Middle frontal gyrus (tissue), 1 donor: ENCODE measurements at regions not wholly inside any gene's neighbourhood (a gene's known extent, or its start where the extent isn't known, plus 50 kb on each side); places are given as distances from the start of the nearest gene placed in this dataset.

Experiments used
- DNase-seq: peaks from one replicate; pipeline ENCODE4 v3.0.0-alpha.2; 2015; ENCODE audit warnings: low spot score; ENCODE audit errors: extremely low spot score

DNA sequence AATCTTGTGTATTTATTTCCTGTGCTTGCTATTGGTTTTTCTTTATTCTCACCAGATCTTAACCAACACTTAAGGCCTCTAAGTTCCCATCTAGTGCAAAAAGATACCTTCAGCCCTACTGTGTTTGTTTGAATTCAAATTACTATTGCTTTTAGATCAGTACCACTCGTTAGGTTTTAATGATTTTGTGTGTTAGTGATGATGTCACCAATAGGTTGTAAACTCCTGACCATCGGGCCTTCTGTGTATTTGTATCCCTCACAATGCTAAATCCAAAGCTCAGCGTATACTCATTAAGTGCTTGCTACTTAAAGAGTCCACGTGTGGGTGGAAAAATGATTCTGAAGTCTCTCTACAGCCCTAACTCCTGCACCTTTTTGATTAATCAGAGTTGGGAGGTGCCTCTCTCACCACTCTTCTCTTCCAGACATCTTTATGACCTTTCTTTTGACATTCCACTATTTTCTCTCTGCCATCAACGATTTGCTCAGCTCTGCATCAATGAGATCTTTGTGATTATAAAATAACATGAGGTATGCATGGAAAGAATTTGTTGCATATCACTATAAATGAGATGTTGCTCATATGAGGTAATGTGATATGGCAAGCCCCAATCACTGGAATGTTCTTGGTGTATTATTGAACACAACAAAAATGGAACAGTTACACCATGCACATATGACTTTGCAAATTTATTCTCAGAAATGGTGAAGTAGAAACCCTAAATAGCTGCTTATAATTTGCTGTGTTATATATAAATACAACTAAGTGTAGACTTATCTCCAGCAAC, 55.1 kb upstream of the LAMA2 start:
- no peak for DNase-seq

DNA sequence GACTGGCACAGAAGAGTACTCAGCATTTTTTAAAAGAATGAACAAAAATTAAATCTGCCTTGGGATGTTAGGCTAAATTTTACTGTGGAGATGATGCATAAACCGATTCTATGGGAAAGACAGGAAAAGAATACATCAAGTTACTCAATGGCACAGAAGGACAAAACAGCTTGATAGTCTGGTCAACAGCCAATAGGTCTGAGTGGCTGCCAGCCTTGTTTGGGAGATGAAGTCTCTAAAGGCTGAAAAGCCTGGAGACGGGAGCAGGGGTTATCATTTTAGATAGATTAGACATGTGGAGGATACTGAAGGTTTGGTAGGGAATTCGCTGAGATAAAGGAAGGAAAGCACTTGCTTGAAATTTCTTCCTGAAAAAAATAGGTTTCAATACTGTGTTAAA, 56.3 kb upstream of the LAMA2 start:
- DNase-seq, result no peak

DNA sequence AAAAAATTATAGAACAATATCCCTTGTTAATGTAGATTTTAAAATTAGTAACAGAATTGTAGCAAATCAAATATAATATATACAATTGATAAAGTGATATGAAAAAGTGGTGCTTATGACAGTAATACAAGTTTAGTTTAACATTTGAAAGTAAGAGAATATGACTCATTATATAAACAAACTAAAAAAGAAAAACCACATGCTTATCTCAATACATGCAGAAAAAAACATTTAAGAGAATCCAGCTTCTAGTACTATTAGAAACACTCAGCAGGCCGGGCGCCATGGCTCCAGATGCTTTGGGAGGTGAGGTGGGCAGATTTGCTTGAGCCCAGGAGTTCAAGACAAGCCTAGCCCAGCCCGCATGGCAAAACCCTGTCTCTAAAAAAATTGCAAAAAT, 60.7 kb upstream of the LAMA2 start:
- no peak for DNase-seq

DNA sequence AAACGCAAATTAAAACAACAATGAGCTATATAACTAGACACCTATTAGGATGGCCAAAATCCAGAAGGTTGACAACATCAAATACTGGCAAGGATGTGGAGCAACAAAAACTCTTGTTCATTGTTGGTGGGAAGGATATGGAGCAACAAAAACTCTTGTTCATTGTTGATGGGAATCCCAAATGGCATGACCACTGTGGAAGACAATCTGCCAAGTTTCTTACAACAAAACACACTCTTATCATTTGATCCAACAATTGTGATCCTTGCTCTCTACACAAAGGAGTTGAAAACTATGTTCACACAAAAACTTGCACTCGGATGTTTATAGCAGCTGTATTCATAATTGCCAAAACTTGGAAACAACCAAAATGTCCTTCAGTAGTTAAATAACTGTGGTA, 61.8 kb upstream of the LAMA2 start:
- DNase-seq, result no peak

DNA sequence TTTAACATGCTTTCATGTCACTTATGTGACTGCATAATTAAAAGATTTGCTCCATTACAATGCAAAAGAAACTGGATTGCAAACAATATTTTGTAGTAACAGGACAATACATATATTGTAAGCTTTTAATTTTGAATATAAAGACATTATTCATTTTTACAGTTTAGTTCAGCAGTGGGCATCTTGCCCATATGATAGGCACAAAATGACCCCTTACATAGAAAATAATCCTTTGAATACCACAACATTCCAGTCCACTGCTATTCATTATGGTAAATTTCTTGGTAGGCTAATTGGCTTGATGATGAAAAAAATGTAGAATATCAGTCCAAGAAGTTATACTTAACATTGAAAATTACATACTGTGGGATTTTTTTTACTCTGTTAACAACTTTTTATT, 74.1 kb upstream of the LAMA2 start:
- DNase-seq, result no peak

DNA sequence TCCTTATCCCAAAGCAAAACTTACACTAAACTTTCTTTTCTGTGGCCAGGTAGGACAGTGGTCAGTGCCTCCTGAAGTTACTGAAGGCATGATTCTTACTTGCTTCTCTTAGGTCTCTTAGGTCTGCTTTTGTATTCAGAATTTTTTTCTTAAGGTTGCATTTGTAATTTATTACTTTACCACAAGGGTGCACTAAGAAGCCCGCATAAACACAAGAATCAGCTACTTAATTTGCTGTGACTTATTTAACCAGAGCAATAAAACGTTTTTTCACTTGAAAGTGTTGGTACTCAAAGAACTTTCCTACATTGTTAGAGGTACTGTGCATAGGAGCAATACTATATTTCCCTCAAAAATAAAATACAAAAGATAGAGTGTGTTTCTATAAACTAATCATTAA, 75.4 kb upstream of the LAMA2 start:
- no peak for DNase-seq

DNA sequence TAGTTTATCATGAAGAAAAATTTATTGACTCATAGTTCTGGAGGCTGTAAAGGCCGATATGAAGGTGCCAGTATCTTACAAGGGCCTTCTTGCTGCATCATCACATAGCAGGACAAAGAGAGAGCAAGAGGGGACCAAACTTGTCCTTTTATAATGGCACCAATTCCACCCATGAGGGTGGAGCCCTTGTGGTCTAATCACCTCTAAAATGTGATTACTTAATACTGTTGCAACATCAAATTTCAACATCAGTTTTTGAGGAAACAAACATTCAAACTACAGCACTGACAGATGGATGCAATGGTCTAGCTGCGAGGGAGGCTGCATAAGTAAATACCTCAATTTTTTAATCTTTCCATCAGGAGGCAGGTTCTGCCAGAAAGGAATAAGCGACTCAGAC, 76.7 kb upstream of the LAMA2 start:
- no peak for DNase-seq

DNA sequence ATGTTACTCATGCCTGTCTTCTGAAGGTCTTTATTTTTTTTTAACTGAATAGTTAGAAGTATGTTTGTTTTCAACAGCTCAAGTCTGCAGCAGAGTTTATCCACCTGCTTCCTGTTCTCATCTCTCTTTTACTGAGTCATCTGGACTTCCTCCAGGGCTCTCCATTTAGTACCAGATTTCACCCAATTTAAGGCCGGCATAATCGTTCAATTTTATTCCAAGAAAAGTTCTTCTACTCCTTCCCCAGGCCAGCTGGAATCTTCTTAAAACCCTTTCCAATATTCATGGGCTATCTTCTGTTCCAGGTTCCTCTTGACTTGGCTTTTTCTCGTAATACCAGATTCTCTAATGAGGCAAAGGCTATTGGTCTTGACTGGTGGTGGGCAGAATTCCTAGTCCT, 79.0 kb upstream of the LAMA2 start:
- DNase-seq, result no peak

DNA sequence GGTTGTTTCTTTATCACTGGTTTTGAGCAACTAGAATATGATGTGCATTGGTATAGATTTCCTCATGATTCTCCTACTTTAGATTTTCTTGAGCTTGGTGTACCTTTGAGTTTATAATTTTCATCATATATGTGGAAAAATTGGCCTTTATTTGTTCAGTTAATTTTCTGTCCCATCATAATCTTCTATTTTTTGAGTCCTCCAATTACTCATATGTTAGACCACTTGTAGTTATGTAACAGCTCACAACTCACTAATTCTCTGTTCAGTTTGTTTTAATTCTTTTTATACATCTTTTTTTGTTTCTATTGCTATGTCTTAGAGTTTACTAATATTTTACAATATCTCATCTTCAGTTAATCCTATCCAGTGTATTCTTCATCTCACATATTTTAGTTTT, 81.3 kb upstream of the LAMA2 start:
- DNase-seq, result no peak

DNA sequence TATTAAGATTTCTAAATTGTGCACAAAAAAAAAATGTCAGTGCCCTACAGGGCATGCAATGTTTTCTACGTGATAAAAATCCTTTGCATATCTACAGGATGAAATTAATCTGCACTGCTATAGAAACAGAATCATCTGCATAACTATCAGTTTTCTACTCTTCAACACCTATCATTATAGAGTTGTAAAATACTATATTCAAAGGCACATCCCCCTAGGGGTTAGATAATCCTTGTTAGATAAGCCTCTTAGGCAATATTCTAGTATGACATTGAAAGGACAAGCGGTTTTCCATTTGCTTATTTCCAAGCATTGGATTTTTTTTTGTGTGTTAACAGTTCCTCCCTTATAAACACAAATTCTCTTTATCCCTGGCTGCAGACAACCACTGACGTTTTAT, 98.7 kb upstream of the LAMA2 start:
- DNase-seq, result no peak

DNA sequence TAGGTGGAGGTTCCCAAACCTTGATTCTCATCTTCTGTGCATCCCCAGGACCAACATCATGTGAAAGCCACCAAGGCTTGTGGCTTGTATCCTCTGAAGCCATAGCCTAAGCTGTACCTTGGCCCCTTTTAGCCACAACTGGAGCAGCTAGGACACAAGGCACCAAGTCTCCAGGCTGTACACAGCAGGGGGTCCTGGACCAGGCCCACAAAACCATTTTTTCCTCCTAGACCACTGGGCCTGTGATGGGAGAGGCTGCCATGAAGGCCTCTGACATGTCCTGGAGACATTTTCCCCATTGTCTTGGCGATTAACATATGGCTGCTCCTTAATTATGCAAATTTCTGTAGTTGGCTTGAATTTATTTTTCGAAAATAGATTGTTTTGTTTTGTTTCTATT, 114.8 kb upstream of the LAMA2 start:
- DNase-seq, result no peak

DNA sequence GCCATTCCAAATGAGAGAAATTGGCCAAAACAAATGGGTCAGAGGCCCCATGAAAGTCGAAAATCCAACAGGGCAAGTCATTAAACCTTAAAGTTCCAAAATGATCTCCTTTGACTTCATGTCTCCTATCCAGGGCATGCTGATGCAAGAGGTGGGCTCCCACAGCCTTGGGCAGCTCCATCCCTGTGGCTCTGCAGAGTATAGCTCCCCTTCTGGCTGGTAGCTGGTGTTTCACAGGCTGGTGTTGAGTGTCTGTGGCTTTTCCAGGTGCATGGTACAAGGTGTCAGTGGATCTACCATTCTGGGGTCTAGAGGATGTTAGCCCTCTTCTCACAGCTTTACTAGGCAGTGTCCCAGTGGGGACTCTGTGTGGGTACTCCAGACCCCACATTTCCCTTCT, 115.2 kb upstream of the LAMA2 start:
- DNase-seq, result no peak

DNA sequence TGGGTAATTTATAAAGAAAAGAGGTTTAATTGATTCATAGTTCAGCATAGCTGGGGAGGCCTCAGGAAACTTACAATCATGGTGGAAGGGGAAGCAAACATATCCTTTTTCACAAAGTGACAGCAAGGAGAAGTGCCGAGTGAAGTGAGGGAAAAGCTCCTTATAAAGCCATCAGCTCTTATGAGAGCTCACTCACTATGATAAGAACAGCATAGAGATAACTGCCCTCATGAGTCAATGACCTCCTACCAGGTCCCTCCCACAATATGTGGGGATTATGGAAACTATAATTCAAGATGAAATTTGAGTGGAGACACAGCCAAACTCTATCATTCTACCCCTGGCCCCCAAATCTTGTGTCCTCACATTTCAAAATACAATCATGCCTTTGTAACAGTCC, 115.8 kb upstream of the LAMA2 start:
- no peak for DNase-seq

DNA sequence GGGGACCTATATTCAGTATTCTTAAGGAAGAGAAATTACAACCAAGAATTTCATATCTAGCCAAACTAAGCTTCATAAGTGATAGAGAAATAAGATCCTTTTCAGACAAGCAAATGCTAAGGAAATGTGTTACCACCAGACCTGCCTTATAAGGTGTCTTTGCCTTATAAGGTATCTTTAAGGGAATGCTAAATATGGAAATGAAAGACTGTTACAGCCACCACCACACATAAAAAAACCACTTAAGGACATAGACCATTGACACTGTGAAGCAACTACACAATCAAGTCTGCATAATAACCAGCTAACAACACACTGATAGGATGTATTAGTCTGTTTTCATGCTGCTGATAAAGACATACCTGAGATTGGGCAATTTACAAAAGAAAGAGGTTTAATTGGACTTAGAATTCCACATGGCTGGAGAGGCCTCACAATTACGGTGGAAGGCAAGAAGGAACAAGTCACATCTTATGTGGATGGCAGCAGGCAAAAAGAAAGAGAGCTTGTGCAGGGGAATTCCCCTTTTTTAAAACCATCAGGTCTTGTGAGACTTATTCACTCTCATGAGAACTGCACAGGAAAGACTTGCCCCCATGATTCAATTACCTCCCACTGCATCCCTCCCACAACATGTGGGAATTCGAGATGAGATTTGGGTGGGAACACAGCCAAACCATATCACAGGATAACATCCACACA, 119.2 kb upstream of the LAMA2 start:
- no peak for DNase-seq

DNA sequence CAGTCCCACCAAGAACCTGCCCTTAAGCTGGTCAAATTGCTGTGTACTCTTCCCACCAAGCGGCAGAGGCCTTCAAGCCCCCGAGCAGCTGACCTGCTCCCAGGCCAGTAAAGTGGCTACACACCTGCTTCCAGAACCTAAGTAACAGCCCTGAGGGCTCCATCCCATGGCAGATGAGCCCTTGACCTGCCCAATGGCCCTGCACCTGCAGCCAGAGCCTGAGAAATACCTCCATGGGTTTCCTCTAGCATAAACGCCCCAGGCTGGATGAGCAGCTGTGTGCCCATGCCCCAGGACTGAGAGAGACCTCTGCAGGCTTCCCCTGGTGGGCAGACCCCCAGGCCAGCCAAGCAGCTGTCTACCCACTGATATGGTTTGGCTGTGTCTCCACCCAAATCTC, 123.0 kb upstream of the LAMA2 start:
- DNase-seq, result no peak

DNA sequence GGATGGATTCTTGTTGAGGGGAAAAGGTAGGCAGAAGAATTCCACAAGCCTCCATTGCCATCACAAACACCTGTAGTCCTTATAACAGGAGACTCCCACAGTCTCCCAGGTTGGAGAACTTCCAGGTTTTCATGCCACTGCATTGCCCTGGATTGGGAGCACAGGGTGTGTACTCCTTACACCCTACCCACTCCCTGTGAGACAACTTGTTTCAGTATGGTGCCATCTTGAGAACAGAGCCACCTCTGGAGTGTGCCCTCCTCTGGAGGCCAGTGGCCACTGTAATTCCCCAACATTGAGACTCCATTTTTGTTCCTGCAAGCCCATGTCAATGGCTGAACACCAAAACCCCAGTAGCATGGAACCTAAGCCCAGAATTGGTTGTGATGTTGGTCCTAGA, 123.5 kb upstream of the LAMA2 start:
- DNase-seq, result no peak

DNA sequence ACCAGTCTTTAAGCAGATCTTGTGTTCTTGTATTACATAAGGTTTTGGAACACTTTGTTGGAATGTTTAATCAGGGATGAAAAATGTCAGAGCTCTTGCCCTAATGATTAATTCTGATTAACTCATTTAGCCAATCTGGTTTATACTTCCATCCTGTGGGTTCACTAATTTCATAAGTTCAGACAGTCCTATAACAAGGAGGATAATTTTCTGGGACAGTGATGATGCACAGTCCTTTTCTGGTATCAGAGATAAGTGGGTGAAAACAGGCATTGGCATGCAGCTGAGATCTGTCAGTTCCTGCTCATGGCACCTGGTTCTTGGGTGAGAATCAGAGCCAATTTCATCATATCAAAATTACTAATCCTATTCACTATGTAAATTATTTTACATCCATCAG, 125.0 kb upstream of the LAMA2 start:
- no peak for DNase-seq

DNA sequence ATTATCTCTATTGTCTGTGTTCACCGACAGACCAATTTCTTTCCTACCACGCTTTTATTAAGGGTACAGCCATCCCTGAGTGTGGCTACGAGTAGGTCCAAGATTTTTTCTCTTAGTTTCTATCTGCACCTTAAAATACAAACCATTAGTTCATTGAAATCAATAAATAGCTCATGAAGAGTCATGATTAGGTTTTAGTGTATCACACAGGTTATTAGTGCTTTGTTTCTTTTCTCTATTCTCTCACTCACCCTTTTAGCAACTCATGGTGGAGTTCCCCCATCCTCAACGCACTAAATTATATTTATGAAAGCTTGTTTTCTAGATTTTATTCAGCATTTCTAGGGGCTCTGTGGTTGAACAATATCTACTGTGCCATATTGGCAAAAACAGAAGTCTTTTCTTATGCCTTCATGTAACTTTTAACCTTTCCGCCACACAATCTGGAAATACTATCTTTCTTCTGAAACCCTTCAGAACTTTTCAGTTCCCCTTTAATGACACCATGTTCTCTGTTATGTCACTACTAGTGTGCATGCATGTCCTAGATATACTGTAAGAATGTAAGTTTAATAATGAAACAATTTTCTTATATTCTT, 128.2 kb upstream of the LAMA2 start:
- no peak for DNase-seq

DNA sequence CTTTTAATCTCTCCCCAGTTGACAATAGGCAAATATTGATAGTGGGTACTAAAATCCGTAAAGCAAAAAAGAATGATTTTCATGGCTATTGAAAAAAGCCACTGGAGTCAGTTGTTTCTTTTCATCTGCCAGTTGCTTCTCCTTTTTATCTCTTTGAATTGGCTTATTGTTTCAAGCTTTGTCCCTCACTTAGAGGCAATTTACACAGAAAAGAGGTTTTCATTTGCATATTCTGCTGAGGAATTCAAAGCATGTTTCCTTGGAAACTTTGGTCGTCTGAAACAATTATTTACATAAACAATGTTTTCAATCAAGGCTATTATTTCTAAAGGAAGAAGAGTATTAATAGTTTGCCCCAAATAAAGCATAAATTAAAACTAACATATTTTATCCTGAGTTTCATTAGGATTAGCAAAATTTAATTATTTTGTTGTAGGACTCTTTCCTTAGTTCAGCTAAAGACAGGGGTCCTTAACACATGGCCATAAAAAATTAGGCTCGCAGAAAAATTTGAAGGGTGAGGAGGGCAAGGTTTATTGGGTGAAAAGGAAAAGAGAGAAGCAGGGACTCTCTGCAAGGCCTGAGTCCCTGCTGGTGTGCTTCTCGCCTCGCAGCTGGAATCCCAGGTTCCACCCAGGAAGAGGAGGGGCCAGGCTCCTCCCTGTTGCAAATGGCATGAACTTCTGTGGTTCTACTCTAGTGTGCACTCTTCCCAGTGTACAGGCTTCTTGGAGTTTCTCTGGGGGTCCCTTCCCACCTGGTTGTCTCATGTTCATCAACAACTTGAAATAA, 138.8 kb upstream of the LAMA2 start:
- no peak for DNase-seq

DNA sequence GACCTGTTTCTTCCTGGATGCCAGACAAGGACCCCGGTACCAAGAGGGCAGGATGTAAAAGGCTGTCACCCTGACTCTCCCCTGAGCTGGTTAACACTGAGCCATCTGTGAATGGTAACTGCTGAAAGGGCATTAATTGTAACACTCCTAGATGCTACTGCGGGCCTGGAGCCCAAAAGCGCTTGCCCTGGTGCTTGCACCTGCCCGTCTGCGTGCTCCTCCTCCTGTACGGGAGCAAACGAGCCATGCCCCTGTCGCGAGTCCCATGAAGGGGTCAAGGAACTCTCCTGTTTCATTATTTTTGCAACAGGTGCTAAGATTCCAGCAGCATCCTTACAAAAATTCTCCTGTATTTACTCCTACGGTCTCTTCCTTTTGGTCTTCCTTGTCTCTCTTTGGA, 140.0 kb upstream of the LAMA2 start:
- no peak for DNase-seq

DNA sequence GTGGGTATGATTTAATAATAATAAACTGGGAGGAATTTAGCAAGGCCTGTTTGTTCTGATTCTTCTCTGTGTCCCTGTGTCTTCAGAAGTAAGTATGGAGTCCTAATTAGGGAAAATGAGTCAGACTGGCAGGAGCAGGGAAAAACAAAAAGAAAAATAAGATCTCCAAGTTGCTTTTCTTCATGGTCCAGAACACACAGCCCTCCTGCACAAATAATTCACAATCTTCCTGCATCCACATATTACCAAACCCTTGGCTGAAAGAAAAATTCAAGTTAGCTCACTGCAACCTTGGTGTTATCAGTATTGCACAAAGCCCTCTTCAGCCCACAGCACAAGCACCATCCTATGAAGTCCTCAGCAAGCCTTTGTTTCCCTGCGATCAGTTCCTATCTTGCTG, 142.0 kb upstream of the LAMA2 start:
- no peak for DNase-seq

DNA sequence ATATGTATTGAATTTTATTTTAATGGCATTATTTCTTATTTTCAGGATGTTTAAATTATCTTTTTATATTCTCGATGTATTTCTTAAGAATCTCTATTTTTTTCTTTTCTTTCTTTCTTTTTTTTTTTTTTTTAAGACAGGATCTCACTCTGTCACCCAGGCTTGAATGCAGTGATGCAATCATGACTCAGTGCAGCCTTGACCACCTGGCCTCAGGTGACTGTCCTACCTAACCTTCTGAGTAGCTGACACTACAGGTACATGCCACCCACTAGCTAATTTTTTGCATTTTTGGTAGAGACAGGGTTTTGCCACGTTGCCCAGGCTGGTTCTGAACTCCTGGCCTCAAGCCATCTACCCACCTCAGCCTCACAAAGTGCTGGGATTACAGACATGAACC, 143.8 kb upstream of the LAMA2 start:
- no peak for DNase-seq
